Stimulated activated CD4-positive, alpha-beta T cell treated with anti-CD3 and anti-CD28 coated beads, Interleukin-2, amount 100 ng/mL, for 24 hours (primary cell): ENCODE measurements at regions not wholly inside any gene's neighbourhood (a gene's known extent, or its start where the extent isn't known, plus 50 kb on each side); places are given as distances from the start of the nearest gene placed in this dataset.

Experiments used
- DNase-seq, 2 donors: peaks; one replicate each; pipeline ENCODE4 v3.0.0-alpha.2; 2020

DNA sequence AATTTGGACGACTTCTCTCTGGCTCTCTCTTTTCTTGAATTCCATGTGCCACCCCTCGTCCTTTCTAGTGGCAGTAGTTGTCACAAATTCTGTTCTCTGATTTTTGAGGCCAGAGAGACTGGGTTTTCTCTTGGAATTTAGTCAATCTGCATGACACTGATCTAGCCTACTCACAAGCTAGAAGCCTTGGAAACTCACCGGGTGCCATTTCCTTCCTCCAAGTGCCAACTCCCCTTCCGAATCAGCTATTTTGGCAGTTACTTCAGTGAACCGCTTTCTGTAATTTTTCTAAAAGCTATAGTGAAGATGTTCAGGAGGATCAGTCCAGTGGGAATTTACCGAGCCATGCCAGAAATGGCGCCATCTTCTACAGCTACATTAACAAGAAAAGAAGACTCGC, 228.9 kb downstream of the PMP22 start:
- no peak for DNase-seq

GRCh38 chr17:15031975-15032374, 233.2 kb downstream of the PMP22 start:
- DNase-seq: no peak

DNA sequence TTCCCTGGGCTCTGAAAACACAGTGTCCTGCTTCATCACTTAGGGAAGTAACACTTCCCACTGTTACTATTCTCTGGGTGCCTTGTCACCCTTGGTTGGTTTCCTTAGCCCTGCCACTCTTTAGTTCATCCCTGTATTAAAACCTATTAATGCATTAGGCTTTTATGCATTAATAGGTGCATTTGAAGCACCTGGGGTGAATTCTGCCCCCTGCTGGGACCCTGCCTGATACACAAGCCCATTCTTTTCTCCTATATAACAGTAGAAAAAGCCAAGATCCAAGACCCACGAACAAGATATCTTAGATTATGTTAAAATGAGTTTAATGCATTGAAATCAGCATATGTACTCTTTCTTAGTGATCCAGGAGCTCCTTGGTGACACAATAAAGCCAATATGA, 235.7 kb downstream of the PMP22 start:
- no peak for DNase-seq

DNA sequence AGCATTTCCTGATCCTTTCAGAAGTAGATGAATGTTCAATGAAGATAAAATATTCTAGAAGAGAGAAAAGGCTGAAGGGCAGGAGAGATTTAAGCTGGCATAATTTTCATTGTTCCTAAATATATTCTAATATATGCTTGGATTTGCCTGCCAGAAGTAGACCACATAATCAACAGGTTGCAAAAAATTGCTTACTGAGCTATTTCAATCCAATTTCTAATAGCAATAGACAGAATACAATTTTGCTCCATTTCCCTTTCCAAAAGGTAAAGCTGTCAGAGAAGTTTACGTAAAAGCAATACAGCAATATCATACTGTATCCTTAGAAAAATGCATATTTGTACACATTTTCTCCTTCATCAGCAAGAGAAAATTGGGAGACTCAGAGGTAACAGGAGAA, 237.3 kb downstream of the PMP22 start:
- no peak for DNase-seq

GRCh38 chr17:15026088-15026487, 239.0 kb downstream of the PMP22 start:
- DNase-seq: no peak

GRCh38 chr17:15023589-15024336, 241.4 kb downstream of the PMP22 start:
- DNase-seq: no peak

- DNase-seq: no peak
These were observed 246.0 kb downstream of the PMP22 start for GRCh38 chr17:15019158-15019557.

DNA sequence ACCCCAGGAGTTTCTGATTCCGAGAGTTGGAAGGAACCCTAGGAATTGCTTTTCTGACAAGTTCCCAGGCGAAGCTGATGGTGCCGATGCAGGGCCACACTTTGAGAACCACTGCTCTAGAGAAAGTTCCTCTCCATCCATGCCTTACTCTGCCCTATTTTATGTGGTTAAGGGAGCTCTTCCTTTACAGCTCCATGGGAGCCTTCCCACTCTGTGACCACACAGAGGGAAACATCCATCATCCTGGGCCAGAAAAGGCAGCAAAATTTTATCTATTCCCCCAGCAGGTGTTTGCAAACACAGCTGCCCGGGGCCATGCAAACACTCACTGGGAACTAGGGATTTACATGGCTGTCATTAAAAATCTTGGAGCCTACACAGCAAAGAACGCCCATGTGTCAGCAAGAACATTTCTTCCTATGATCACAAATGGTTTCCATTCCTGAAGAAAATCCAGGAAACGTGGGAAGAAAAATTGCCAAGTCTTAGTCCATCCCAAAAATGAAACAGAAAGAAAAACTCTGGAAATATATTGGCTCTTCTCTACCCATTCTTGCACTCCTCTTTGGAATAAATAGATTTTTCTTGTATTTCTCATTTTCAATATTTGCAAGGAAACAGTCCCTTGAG, 252.7 kb downstream of the PMP22 start:
- DNase-seq: no peak

- no peak for DNase-seq
These were observed 256.0 kb downstream of the PMP22 start for GRCh38 chr17:15009087-15009486.

- no peak for DNase-seq
These were observed 258.0 kb downstream of the PMP22 start for GRCh38 chr17:15007147-15007553.

DNA sequence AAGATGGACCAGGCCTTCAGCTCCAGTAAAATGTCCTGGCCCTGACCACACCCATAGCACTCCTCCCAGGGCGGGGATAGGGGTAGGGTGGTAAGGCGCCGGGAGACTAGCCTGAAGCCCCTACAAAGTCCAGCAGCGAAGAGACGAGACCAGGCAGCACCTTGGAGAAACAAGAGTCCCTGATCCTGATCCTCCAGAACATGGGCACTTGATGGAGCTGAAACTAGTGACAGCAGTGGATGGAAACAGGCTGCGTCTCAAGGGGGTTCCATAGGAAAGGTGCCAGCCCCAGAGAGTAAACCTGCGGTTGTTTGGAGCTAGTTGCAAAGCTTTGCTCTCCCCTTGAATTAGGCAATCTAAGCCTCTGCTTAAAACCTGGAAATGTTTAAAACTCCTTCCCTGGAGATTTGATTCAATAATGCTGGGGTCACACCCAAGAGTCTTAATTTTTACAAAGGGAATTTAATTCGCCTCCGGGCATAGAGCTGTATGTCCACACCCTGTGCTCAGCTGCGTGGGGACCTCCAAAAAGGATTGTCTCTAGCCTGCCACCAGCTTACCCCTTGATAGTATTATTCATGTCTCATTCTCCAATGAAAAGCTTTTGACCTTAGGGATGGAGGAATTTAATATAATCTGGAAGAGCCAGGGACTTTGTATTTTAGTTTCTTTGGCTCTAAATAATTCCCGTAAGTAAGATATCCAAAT, 258.6 kb downstream of the PMP22 start:
- DNase-seq: no peak

DNA sequence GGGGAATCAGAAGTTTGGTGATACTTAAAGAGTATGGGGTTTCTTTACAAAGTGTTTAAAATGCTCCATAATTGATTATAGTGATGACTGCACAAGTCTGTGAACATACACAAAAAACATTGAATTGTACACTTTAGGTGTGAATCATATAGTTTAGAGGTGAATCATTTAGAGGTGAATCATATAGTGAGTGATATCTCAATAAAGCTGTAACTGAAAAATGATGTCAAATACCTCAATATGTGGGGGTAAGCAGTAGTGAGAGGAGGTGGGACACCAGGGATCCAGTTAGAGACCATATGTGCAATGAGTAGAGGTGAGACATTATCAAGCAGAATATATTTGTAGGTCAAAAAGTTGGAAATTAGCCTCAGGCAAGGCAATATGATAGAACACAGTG, 264.5 kb downstream of the PMP22 start:
- no peak for DNase-seq

- DNase-seq: no peak
These were observed 267.8 kb downstream of the PMP22 start for GRCh38 chr17:14997290-14997689.

DNA sequence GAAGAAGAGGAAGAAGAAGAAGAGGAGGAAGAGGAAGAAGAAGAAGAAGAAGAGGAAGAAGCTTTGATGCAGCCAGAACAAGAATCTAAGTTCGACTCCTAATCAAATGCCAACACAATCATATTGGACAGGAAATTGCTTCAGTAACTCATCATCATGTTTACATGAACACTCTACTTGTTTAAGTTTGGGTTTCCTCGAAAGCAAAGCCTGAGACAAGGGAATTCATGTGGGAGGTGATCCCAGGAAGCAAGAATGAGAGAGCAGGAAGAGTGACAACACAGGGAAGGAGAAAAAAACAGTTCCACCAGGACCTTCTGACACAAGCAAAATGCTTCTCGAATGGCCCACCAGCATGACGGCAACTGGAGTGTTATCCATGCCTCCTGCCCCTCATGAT, 279.0 kb downstream of the PMP22 start:
- DNase-seq: no peak

DNA sequence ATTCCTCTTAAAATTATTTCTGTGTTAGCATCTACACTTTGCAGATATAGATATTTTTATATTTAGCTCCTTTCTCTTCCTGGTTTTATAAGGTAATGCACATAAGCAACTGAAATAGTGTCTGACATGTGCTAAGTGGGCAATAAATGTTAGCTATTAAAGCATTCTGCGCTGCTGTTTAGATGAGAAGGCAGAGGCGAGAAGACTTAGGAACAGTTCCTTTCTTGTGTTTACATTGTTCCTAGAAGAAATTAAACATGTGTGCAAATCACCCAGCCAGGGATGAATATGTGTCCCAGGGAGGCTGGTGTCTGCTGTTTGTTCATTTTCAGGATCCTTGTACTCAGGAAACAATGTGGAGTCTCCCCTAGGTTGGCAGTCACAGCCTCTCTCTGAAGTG, 292.3 kb downstream of the PMP22 start:
- no peak for DNase-seq

GRCh38 chr17:14971054-14971453, 294.1 kb downstream of the PMP22 start:
- DNase-seq: no peak

GRCh38 chr17:14959106-14959648, 305.9 kb downstream of the PMP22 start:
- no peak for DNase-seq

DNA sequence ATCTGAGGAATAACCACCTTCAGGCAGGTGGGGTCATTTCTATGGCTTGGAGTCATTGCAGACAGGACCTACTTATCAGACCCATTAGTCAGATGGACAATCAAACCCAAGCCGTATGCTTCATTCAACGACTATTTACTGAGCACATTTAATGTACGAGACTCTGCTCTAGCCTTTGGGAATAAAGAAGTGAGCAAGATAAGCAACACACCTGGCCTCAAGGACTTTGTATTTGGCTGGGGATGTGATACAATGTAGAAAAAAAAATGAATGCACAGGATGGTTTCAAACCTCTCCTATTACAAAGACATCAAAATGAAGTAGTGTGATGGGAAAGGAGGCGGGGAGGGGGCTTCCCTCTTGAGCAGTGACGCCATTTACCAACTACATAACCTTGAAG, 311.7 kb downstream of the PMP22 start:
- no peak for DNase-seq

DNA sequence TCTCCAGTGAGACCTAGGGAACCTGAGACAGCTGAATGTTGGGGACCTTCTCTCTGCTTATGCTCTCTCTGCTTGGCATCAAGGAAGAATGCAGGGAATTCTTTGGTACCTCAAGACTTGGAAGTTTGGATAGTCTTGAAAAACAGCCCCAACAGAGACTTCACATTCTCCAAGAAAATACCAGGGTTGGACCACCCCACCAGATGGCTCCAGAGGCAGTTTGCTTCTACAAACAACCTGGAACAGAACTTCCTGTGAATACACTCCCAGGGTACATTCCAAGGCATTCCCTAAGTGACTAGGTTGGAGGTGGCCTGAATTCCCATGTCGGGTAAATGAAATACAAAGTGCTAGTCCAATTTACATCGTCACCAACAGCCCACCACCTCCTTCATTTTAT, 314.4 kb downstream of the PMP22 start:
- no peak for DNase-seq

DNA sequence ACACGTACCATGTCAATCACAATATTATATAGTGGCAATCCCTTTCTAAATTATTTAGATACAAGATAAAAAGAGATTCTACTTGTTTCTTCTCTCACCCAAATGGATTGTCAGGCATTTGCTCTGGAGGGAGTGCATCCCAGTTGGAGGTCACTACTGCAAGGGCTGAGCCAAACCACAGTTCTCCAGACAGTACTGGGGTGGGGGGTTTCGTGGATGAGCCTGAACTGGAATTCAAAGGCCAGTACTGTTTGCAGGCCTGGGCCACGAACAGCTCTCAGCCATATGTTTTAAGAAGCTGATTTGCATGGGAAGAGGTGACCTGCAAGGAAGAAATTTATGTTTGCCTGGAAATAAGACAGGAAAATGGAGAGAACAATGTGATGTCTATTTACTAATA, 314.9 kb downstream of the PMP22 start:
- no peak for DNase-seq

DNA sequence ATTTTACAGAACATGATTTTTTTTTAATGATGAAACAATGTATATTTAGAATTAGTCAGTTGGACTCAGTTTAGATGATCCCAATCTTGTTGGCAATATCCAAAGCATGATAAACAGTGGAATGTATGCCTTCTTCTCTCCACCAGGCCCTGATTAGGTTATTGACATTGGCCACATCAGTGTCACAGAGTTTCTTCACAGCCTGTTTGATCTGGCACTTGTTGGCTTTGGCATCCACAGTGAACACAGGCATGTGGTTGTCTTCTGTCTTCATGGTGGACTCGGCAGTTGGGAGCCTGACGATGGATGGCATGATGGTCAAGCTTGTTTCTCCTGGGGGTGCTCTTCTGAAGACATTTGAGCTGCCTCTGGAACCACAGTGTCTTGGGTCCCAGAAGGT, 317.5 kb downstream of the PMP22 start:
- DNase-seq: no peak

DNA sequence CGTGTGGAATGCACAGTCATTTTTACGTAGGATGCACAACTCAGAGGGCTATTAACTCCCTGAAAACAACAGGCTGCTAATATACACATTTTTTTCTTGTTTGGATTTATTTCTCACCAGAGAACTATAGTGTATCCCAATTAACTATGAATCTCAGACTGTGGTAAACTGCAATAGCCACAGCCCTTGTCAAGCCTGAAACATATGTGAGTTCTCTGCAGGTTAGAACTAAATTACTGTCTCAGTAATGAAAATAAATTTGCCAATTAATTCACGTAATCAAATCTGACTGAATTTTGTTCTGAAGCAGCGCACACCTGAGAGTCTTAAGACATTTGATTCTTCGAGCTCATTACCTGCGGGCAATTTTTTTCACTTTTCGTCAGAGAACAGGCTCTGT, 318.6 kb downstream of the PMP22 start:
- DNase-seq: no peak

DNA sequence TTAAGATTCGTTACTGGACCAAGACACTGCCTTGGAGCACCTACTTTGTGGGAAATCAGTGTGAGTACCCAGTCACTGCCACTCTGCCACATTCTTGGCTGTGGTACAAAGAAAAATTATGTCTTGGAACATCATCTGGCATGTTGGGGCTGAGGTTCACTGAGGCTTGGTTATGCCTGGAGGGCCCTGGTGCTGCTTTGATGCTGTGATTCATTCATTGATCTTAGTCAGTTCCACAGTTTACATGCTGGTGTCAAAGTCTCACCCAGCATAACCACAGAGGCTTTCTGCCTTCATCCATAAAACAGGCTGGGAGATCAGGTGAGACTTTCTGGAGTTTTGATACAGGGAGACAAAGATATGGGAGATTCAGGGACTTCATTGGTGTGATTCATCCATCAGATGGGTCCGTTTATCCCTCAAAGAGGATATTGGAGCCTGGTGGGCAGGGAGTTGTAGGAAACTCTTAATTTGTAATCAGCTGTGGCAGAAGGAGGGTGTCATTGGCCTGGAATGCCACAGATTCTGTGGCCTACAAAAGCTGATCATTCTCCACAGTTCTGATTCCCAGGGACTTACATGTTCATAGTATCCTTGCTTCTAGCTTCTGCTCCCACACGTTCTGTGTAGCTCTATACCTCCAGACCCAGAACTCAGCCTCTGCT, 322.5 kb downstream of the PMP22 start:
- no peak for DNase-seq

DNA sequence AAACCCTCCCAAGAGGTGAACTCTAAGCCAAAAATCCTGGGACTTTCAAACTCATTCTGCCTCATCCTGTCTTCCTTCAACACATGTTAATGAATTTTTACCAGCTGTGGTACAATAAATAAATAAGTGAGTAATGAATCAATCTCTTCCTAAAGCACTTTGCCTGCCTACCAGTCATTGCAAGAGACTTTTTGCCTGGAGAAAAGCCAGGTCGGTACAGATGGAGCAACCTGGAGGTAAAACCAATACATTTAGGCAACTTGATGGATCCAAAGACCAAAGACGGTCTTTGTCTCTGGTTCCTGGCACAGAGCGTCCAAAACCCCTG, 324.2 kb downstream of the PMP22 start:
- DNase-seq: no peak
